ENCODE measurements at regions not wholly inside any gene's neighbourhood (a gene's known extent, or its start where the extent isn't known, plus 50 kb on each side); places are given as distances from the start of the nearest gene placed in this dataset.

- 66 to 72% methylated on average over 3 of the region's 3 CpGs for WGBS, 2 donors
- intact Hi-C loops (cut with DNase I; ENCODE audit: low total_unique reads): no loop called here
- H3K27ac ChIP-seq: no peak overlapping the region
Observed at GRCh38 chr18:77815666-77816338, 566.2 kb downstream of the GALR1 start.

GRCh38 chr18:77818328-77818727 is 568.7 kb downstream of the GALR1 start:
- no peak for DNase-seq
- WGBS, 2 donors: 82 to 88% methylated on average over 1 of the region's 1 CpG
- no peaks in the 10 kb centered on the region for H3K9me3 ChIP-seq
- no peak overlapping the region for H3K4me3 ChIP-seq
- no peaks in the 10 kb centered on the region for H3K36me3 ChIP-seq (ENCODE audit: low read depth, missing control alignments)
- intact Hi-C loops (cut with DNase I; ENCODE audit: low total_unique reads): no loop called here
- H3K27me3 ChIP-seq: no peaks in the 10 kb centered on the region
- H3K4me1 ChIP-seq: no peaks in the 10 kb centered on the region
- H3K27ac ChIP-seq: no peak overlapping the region
- TF ChIP-seq POLR2A (IDR thresholded peaks at IDR 0.05) (no peak), CTCF (IDR thresholded peaks at IDR 0.05) (no peak)

More at GRCh38 chr18:77815666-77816338, 566.2 kb downstream of the GALR1 start:
- Histone ChIP-seq H3K4me3 (no peak overlapping the region), H3K27me3 (no peaks in the 10 kb centered on the region), H3K4me1 (no peaks in the 10 kb centered on the region), H3K9me3 (no peaks in the 10 kb centered on the region), H3K36me3 (ENCODE audit: low read depth, missing control alignments) (no peaks in the 10 kb centered on the region)
- DNase-seq: no peak
- TF ChIP-seq POLR2A (IDR thresholded peaks at IDR 0.05) (no peak), CTCF (IDR thresholded peaks at IDR 0.05) (no peak)

GRCh38 chr18:77820472-77820871 is 570.8 kb downstream of the GALR1 start:
- H3K27ac ChIP-seq: no peak overlapping the region
- WGBS, 2 donors: 85 to 90% methylated on average over 14 of the region's 14 CpGs
- no peaks in the 10 kb centered on the region for H3K9me3 ChIP-seq
- no peak overlapping the region for H3K4me3 ChIP-seq
- intact Hi-C loops (cut with DNase I; ENCODE audit: low total_unique reads): no loop called here
- H3K36me3 ChIP-seq (ENCODE audit: low read depth, missing control alignments): no peaks in the 10 kb centered on the region
- H3K27me3 ChIP-seq: no peaks in the 10 kb centered on the region
- no peaks in the 10 kb centered on the region for H3K4me1 ChIP-seq
- DNase-seq: no peak
- TF ChIP-seq CTCF (IDR thresholded peaks at IDR 0.05) (no peak), POLR2A (IDR thresholded peaks at IDR 0.05) (no peak)

DNA sequence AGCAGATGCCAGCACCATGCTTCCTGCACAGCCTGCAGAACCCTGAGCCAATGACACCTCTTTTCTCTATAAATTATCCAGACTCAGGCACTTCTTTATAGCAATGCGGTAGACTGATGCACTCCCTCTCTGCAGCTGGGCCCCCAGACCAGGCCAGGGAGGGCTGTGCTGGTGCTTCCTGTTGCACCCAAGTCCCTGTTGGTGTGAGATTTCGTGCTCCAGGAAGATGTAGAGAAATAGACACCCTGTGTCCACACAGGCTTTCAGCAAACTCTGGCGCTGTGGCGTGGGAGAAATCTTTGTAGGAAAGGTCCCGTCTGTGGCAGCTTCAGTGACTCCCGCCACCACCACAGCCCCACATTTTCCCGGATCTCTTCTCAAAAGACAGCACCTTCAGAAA is 572.2 kb downstream of the GALR1 start:
- Histone ChIP-seq H3K4me3 (no peak overlapping the region), H3K36me3 (ENCODE audit: low read depth, missing control alignments) (no peaks in the 10 kb centered on the region), H3K9me3 (no peaks in the 10 kb centered on the region), H3K27ac (no peak overlapping the region), H3K4me1 (no peaks in the 10 kb centered on the region), H3K27me3 (no peaks in the 10 kb centered on the region)
- no peak for DNase-seq
- no peak for TF ChIP-seq CTCF (IDR thresholded peaks at IDR 0.05)
- WGBS, 2 donors: 91 to 96% methylated on average over 7 of the region's 7 CpGs
- intact Hi-C loops (cut with DNase I; ENCODE audit: low total_unique reads): no loop called here

GRCh38 chr18:77822632-77823031 is 573.0 kb downstream of the GALR1 start:
- Histone ChIP-seq H3K9me3 (no peaks in the 10 kb centered on the region), H3K4me3 (no peak overlapping the region), H3K4me1 (no peaks in the 10 kb centered on the region), H3K36me3 (ENCODE audit: low read depth, missing control alignments) (no peaks in the 10 kb centered on the region), H3K27me3 (no peaks in the 10 kb centered on the region), H3K27ac (no peak overlapping the region)
- intact Hi-C loops (cut with DNase I; ENCODE audit: low total_unique reads): no loop called here
- TF ChIP-seq POLR2A (IDR thresholded peaks at IDR 0.05): no peak
- no peak for TF ChIP-seq CTCF (IDR thresholded peaks at IDR 0.05)
- DNase-seq: no peak
- WGBS, 2 donors: 55 to 65% methylated on average over 12 of the region's 12 CpGs
